ENCODE measurements at regions not wholly inside any gene's neighbourhood (a gene's known extent, or its start where the extent isn't known, plus 50 kb on each side); places are given as distances from the start of the nearest gene placed in this dataset.

- 91 to 92% methylated on average over 10 of the region's 10 CpGs for WGBS, 2 donors
- ATAC-seq = no peak
These were observed 126.3 kb downstream of the UQCRFS1 start for GRCh38 chr19:29086646-29087045.

DNA sequence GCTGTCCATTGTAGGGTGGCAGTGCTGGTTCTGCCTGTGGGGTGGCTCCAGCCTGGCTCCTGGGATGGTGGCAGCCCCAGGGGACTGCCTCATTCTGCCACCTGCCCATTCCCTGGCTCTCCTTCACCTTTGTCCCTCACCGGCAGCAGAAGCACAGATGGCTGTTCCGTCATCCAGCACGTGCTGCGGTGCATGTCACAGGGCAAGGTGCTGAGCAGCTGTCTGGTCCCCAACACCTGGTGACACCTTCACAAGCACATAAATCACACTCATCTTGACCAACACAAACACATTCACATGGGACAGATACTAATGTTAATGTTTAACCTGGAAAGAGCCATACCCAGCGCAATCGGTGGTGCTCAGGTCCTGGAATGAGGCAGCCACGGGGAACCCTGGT is 126.8 kb downstream of the UQCRFS1 start:
- Histone ChIP-seq H3K36me3 (no peaks in the 10 kb centered on the region), H3K4me1 (peaks cover 0 to 3% (median 0%) of the 10 kb centered on the region in 9 donors), H3K9me3 (no peaks in the 10 kb centered on the region), H3K4me3 (no peak overlapping the region), H3K27ac (no peak overlapping the region), H3K27me3 (peaks cover 0 to 37% (median 16%) of the 10 kb centered on the region in 7 donors)
- peak in 1 of 8 donors; percentile 57 for ATAC-seq
- 88 to 91% methylated on average over 7 of the region's 7 CpGs for WGBS, 2 donors
- intact Hi-C loops (cut with DNase I) = no loop called here
- no peak for DNase-seq
- no peak for TF ChIP-seq CTCF (IDR thresholded peaks at IDR 0.05)

More at GRCh38 chr19:29086646-29087045, 126.3 kb downstream of the UQCRFS1 start:
- Histone ChIP-seq H3K9me3 (no peaks in the 10 kb centered on the region), H3K27me3 (peaks cover 0 to 36% (median 15%) of the 10 kb centered on the region in 7 donors), H3K27ac (no peak overlapping the region), H3K4me1 (peaks cover 0 to 3% (median 0%) of the 10 kb centered on the region in 9 donors), H3K36me3 (no peaks in the 10 kb centered on the region), H3K4me3 (no peak overlapping the region)
- no peak for TF ChIP-seq CTCF (IDR thresholded peaks at IDR 0.05)
- intact Hi-C loops (cut with DNase I) = no loop called here
- no peak for DNase-seq

DNA sequence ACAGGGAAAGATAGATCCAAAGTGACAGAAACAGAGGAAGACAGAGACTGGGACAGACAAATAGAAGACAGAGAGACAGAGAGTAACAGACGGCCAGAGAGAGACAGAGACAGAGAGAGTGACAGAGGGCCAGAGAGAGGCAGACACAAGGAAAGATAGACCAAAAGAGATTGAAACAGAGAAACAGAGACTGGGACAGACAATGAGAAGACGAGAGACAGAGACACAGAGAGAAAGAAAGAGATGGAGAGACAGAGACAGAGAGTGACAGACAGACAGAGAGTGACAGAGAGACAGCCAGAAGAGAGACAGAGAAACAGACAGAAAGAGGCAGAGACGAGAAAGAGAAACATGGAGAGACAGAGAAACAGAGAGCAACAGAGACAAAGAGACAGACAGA is 127.3 kb downstream of the UQCRFS1 start:
- no peak overlapping the region for H3K4me3 ChIP-seq
- peaks cover 0 to 3% (median 0%) of the 10 kb centered on the region in 9 donors for H3K4me1 ChIP-seq
- intact Hi-C loops (cut with DNase I) = no loop called here
- TF ChIP-seq CTCF (IDR thresholded peaks at IDR 0.05) = no peak
- no peak overlapping the region for H3K27ac ChIP-seq
- WGBS, 2 donors = 62 to 65% methylated on average over 3 of the region's 3 CpGs
- no peaks in the 10 kb centered on the region for H3K9me3 ChIP-seq
- no peak for DNase-seq
- H3K27me3 ChIP-seq = peaks cover 0 to 42% (median 21%) of the 10 kb centered on the region in 7 donors
- ATAC-seq = no peak
- H3K36me3 ChIP-seq = no peaks in the 10 kb centered on the region

- ATAC-seq = no peak
- TF ChIP-seq CTCF (IDR thresholded peaks at IDR 0.05) = no peak
- WGBS, 2 donors = 71 to 80% methylated on average over 5 of the region's 5 CpGs
- Histone ChIP-seq H3K27ac (no peak overlapping the region), H3K4me1 (peaks cover 0 to 3% (median 0%) of the 10 kb centered on the region in 9 donors), H3K9me3 (no peaks in the 10 kb centered on the region), H3K27me3 (peaks cover 0 to 42% (median 23%) of the 10 kb centered on the region in 7 donors), H3K36me3 (no peaks in the 10 kb centered on the region), H3K4me3 (no peak overlapping the region)
- DNase-seq = no peak
- intact Hi-C loops (cut with DNase I) = no loop called here
These were observed 127.7 kb downstream of the UQCRFS1 start for GRCh38 chr19:29085206-29085605.

Data from heart right ventricle (tissue), 16 donors.